ENCODE measurements at regions not wholly inside any gene's neighbourhood (a gene's known extent, or its start where the extent isn't known, plus 50 kb on each side); places are given as distances from the start of the nearest gene placed in this dataset.

- H2AFZ ChIP-seq (ENCODE audit: low read length): no peak overlapping the region
- BruUV-seq (replicated peaks): no TSS peak
- intact Hi-C loops (cut with micrococcal nuclease; ENCODE audit: unreplicated experiment): no loop called here
- TF ChIP-seq CTCF (conservative IDR thresholded peaks at IDR 0.05; ENCODE audit: low read length): no peak
- no peak for TF ChIP-seq EZH2phosphoT487 (IDR thresholded peaks at IDR 0.05; ENCODE audit: borderline replicate concordance, low read depth, low read length)
- H3K4me3 ChIP-seq (ENCODE audit: low read depth, low read length, poor library complexity, severe bottlenecking): no peak overlapping the region
- ChIA-PET CTCF (ENCODE audit: unreplicated experiment) (no interaction called here), POLR2A (interaction anchor here (0.6 kb wide), 1 partner anchor 615 kb away, joined by 3 read pairs; no protein-coding TSS in a partner anchor)
- H3K9me3 ChIP-seq (ENCODE audit: low read length): no peaks in the 10 kb centered on the region
- no peak overlapping the region for H3K4me2 ChIP-seq (ENCODE audit: low read length)
- H3K9me2 ChIP-seq (ENCODE audit: insufficient read depth, low read length): no peaks in the 10 kb centered on the region
- no peaks in the 10 kb centered on the region for H3K79me2 ChIP-seq (ENCODE audit: insufficient read depth, low read depth, low read length)
- no peaks in the 10 kb centered on the region for H4K20me1 ChIP-seq (ENCODE audit: insufficient read depth, low read length)
- no peaks in the 10 kb centered on the region for H3K4me1 ChIP-seq (ENCODE audit: insufficient read depth, low read length, poor library complexity, severe bottlenecking)
- no peak overlapping the region for H3K27ac ChIP-seq (ENCODE audit: low read depth, low read length, poor library complexity, severe bottlenecking)
- H3K36me3 ChIP-seq (ENCODE audit: insufficient read depth, low read length): no peaks in the 10 kb centered on the region
- no peak for DNase-seq (ENCODE audit: low spot score)
Measured at GRCh38 chr1:38778521-38778920, 81.1 kb downstream of the RRAGC start.

GRCh38 chr1:38778051-38778450 lies 81.5 kb downstream of the RRAGC start:
- no TSS peak for BruUV-seq (replicated peaks)
- no peak overlapping the region for H3K4me2 ChIP-seq (ENCODE audit: low read length)
- H3K27ac ChIP-seq (ENCODE audit: low read depth, low read length, poor library complexity, severe bottlenecking): no peak overlapping the region
- no peaks in the 10 kb centered on the region for H3K4me1 ChIP-seq (ENCODE audit: insufficient read depth, low read length, poor library complexity, severe bottlenecking)
- no peaks in the 10 kb centered on the region for H3K9me2 ChIP-seq (ENCODE audit: insufficient read depth, low read length)
- no peak overlapping the region for H2AFZ ChIP-seq (ENCODE audit: low read length)
- CTCF ChIA-PET (ENCODE audit: unreplicated experiment): no interaction called here
- no peak for DNase-seq (ENCODE audit: low spot score)
- H3K36me3 ChIP-seq (ENCODE audit: insufficient read depth, low read length): no peaks in the 10 kb centered on the region
- intact Hi-C loops (cut with micrococcal nuclease; ENCODE audit: unreplicated experiment): no loop called here
- no peaks in the 10 kb centered on the region for H3K9me3 ChIP-seq (ENCODE audit: low read length)
- POLR2A ChIA-PET: interaction anchor here (0.6 kb wide), 1 partner anchor 616 kb away, joined by 3 read pairs; no protein-coding TSS in a partner anchor
- TF ChIP-seq EZH2phosphoT487 (IDR thresholded peaks at IDR 0.05; ENCODE audit: borderline replicate concordance, low read depth, low read length): no peak
- no peak for TF ChIP-seq CTCF (conservative IDR thresholded peaks at IDR 0.05; ENCODE audit: low read length)
- H3K4me3 ChIP-seq (ENCODE audit: low read depth, low read length, poor library complexity, severe bottlenecking): no peak overlapping the region
- H4K20me1 ChIP-seq (ENCODE audit: insufficient read depth, low read length): no peaks in the 10 kb centered on the region
- H3K79me2 ChIP-seq (ENCODE audit: insufficient read depth, low read depth, low read length): no peaks in the 10 kb centered on the region

GRCh38 chr1:38777464-38777957 lies 82.1 kb downstream of the RRAGC start:
- Histone ChIP-seq H3K79me2 (ENCODE audit: insufficient read depth, low read depth, low read length) (no peaks in the 10 kb centered on the region), H3K4me1 (ENCODE audit: insufficient read depth, low read length, poor library complexity, severe bottlenecking) (no peaks in the 10 kb centered on the region), H3K9me2 (ENCODE audit: insufficient read depth, low read length) (no peaks in the 10 kb centered on the region), H3K36me3 (ENCODE audit: insufficient read depth, low read length) (no peaks in the 10 kb centered on the region), H4K20me1 (ENCODE audit: insufficient read depth, low read length) (no peaks in the 10 kb centered on the region), H3K27ac (ENCODE audit: low read depth, low read length, poor library complexity, severe bottlenecking) (no peak overlapping the region), H3K4me3 (ENCODE audit: low read depth, low read length, poor library complexity, severe bottlenecking) (no peak overlapping the region), H2AFZ (ENCODE audit: low read length) (no peak overlapping the region), H3K9me3 (ENCODE audit: low read length) (no peaks in the 10 kb centered on the region), H3K4me2 (ENCODE audit: low read length) (no peak overlapping the region)
- CTCF ChIA-PET (ENCODE audit: unreplicated experiment): no interaction called here
- TF ChIP-seq CTCF (conservative IDR thresholded peaks at IDR 0.05; ENCODE audit: low read length) (no peak), EZH2phosphoT487 (IDR thresholded peaks at IDR 0.05; ENCODE audit: borderline replicate concordance, low read depth, low read length) (no peak)
- DNase-seq (ENCODE audit: low spot score): no peak
- intact Hi-C loops (cut with micrococcal nuclease; ENCODE audit: unreplicated experiment): no loop called here
- POLR2A ChIA-PET: interaction anchor here (0.6 kb wide), 1 partner anchor 616 kb away, joined by 3 read pairs; no protein-coding TSS in a partner anchor
- BruUV-seq (replicated peaks): no TSS peak
